CD4-positive, alpha-beta T cell (primary cell): ENCODE measurements at regions not wholly inside any gene's neighbourhood (a gene's known extent, or its start where the extent isn't known, plus 50 kb on each side); places are given as distances from the start of the nearest gene placed in this dataset.

ENCODE experiments used
- ATAC-seq: fragments of 200-7000 bp; cut with Tn5 transposase; one replicate; pipeline ENCODE4 v1.10.0; 2022; ENCODE audit warnings: mild to moderate bottlenecking; ENCODE audit not compliant: poor library complexity
- CTCF ChIA-PET: fragments of 350-600 bp; sonication (Branson Sonifier 250); formaldehyde crosslinking; loops from one replicate; lab custom pipeline; 2021; ENCODE audit warnings: antibody characterized with exemption, inconsistent platforms; lab: Charles Lee
- POLR2A ChIA-PET: fragments of 350-600 bp; sonication (Branson Sonifier 250); formaldehyde crosslinking; loops from one replicate; lab custom pipeline; 2021; ENCODE audit warnings: antibody characterized with exemption, inconsistent platforms; lab: Charles Lee
- DNase-seq, 14 experiments: peaks; one replicate each; pipeline ENCODE4 v3.0.0-alpha.2; 2013 to 2020; ENCODE audit warnings: mixed read lengths in 2 of 14
- H3K27ac ChIP-seq, 2 donors: one replicate each; pipeline versions ENCODE4 v1.5.1 to v1.7.0; 2013; ENCODE audit warnings: low read length in 2 of 2, low read depth in 1 of 2, mild to moderate bottlenecking in 1 of 2
- H3K27me3 ChIP-seq, 2 experiments: 1 replicate in 1 of 2; 2 replicates in 1 of 2; pipeline versions ENCODE4 v1.6.1 to v1.7.0; 2013; ENCODE audit warnings: low read length in 2 of 2, control low read depth in 1 of 2, mild to moderate bottlenecking in 1 of 2, moderate library complexity in 1 of 2; ENCODE audit not compliant: insufficient read depth in 2 of 2, control insufficient read depth in 1 of 2
- H3K36me3 ChIP-seq: one replicate; pipeline ENCODE4 v1.6.1; 2013; ENCODE audit warnings: low read length, control low read depth; ENCODE audit not compliant: insufficient read depth
- H3K4me1 ChIP-seq: one replicate; pipeline ENCODE4 v1.6.1; 2013; ENCODE audit warnings: low read length, control low read depth; ENCODE audit not compliant: insufficient read depth
- H3K4me3 ChIP-seq: one replicate; pipeline ENCODE4 v1.5.1; 2013; ENCODE audit warnings: mild to moderate bottlenecking, low read length, moderate library complexity
- H3K9me3 ChIP-seq, 2 experiments: 1 replicate in 1 of 2; 2 replicates in 1 of 2; pipeline versions ENCODE4 v1.6.1 to v1.7.0; 2013; ENCODE audit warnings: low read length in 2 of 2, mild to moderate bottlenecking in 2 of 2, control low read depth in 1 of 2, moderate library complexity in 1 of 2; ENCODE audit not compliant: control insufficient read depth in 1 of 2, insufficient read depth in 1 of 2
- H3K27ac Mint-ChIP-seq: one replicate; pipeline ENCODE4 v1.8.0; 2020; ENCODE audit warnings: mixed read lengths
- H3K27me3 Mint-ChIP-seq: one replicate; pipeline ENCODE4 v1.8.0; 2021; ENCODE audit warnings: mixed read lengths
- H3K36me3 Mint-ChIP-seq: one replicate; pipeline ENCODE4 v1.8.0; 2021; ENCODE audit warnings: low read depth, mixed read lengths
- H3K4me1 Mint-ChIP-seq: one replicate; pipeline ENCODE4 v1.8.0; 2021; ENCODE audit warnings: low read depth, mixed read lengths
- H3K4me3 Mint-ChIP-seq: one replicate; pipeline ENCODE4 v1.8.0; 2020; ENCODE audit warnings: mild to moderate bottlenecking, mixed read lengths
- H3K9me3 Mint-ChIP-seq: one replicate; pipeline ENCODE4 v1.8.0; 2020; ENCODE audit warnings: mixed read lengths
- CTCF ChIP-seq: fragments of 200-600 bp; IDR thresholded peaks from one replicate; pipeline ENCODE4 v1.8.0; 2022; ENCODE audit warnings: antibody characterized with exemption, mild to moderate bottlenecking
- intact Hi-C, 2 experiments: fragments of 100-400 bp; cut with DNase I in 1 of 2; cut with micrococcal nuclease in 1 of 2; formaldehyde crosslinking; loops; one replicate each; pipeline versions ENCODE4 v1.15.1 to v1.9.0; 2023 to 2025; cut with DNase I, micrococcal nuclease

GRCh38 chr2:66683599-66683998 lies 248.7 kb downstream of the MEIS1 start:
- Histone ChIP-seq H3K36me3 (no peaks in the 10 kb centered on the region), H3K4me1 (no peaks in the 10 kb centered on the region), H3K9me3 (no peaks in the 10 kb centered on the region), H3K27me3 (no peaks in the 10 kb centered on the region), H3K27ac (no peak overlapping the region), H3K4me3 (no peak overlapping the region)
- TF ChIP-seq CTCF: no peak
- intact Hi-C loops: no loop called here
- no peak overlapping the region for H3K4me3 Mint-ChIP-seq
- ATAC-seq (no peak), DNase-seq (no peak)
- H3K4me1 Mint-ChIP-seq: no peaks in the 10 kb centered on the region
- H3K9me3 Mint-ChIP-seq: no peaks in the 10 kb centered on the region
- ChIA-PET CTCF (no interaction called here), POLR2A (no interaction called here)
- peaks cover 4% of the 10 kb centered on the region for H3K27me3 Mint-ChIP-seq
- H3K36me3 Mint-ChIP-seq: no peaks in the 10 kb centered on the region
- no peak overlapping the region for H3K27ac Mint-ChIP-seq

- Mint-ChIP-seq H3K27me3 (peaks cover 4% of the 10 kb centered on the region), H3K4me1 (no peaks in the 10 kb centered on the region), H3K4me3 (no peak overlapping the region), H3K27ac (no peak overlapping the region), H3K36me3 (no peaks in the 10 kb centered on the region), H3K9me3 (no peaks in the 10 kb centered on the region)
- POLR2A ChIA-PET: no interaction called here
- DNase-seq (no peak), ATAC-seq (no peak)
- no peak for TF ChIP-seq CTCF
- no peaks in the 10 kb centered on the region for H3K4me1 ChIP-seq
- H3K4me3 ChIP-seq: no peak overlapping the region
- H3K27me3 ChIP-seq: no peaks in the 10 kb centered on the region
- intact Hi-C loops: no loop called here
- H3K36me3 ChIP-seq: no peaks in the 10 kb centered on the region
- H3K9me3 ChIP-seq: no peaks in the 10 kb centered on the region
- H3K27ac ChIP-seq: no peak overlapping the region
- CTCF ChIA-PET: no interaction called here
These were observed 249.4 kb downstream of the MEIS1 start for GRCh38 chr2:66684289-66684688.

- Histone ChIP-seq H3K4me1 (no peaks in the 10 kb centered on the region), H3K27me3 (no peaks in the 10 kb centered on the region), H3K4me3 (no peak overlapping the region), H3K9me3 (no peaks in the 10 kb centered on the region), H3K36me3 (no peaks in the 10 kb centered on the region), H3K27ac (no peak overlapping the region)
- Mint-ChIP-seq H3K4me3 (no peak overlapping the region), H3K9me3 (no peaks in the 10 kb centered on the region), H3K4me1 (no peaks in the 10 kb centered on the region), H3K27ac (no peak overlapping the region), H3K27me3 (peaks cover 4% of the 10 kb centered on the region), H3K36me3 (no peaks in the 10 kb centered on the region)
- ATAC-seq (no peak), DNase-seq (no peak)
- ChIA-PET POLR2A (no interaction called here), CTCF (no interaction called here)
- intact Hi-C loops: no loop called here
- no peak for TF ChIP-seq CTCF
These were observed 251.8 kb downstream of the MEIS1 start for GRCh38 chr2:66686755-66687154.
